ENCODE measurements at regions not wholly inside any gene's neighbourhood (a gene's known extent, or its start where the extent isn't known, plus 50 kb on each side); places are given as distances from the start of the nearest gene placed in this dataset.

DNA sequence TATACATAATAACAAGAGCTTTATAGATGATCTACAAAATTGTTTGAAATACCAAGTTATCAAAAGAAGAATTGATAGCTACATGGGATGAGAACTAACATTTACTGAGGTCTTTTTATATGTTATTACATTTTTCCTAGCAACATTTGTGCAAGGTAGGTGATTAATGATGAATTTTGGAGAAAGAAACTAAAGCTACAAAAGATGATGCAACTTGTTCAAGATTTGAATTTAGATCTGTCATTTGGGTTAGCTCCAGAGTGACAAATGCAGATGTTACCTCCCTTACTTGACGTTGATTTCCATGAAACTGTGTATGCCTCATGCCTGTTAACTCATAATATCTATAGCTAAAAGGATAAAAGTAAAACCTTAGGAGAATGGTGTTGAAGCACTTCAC is 84.5 kb upstream of the EYA4 start:
- Mint-ChIP-seq H3K4me3 (ENCODE audit: low read depth) (no peak overlapping the region), H3K27ac (no peak overlapping the region), H3K9me3 (ENCODE audit: low read depth) (peaks cover 15% of the 10 kb centered on the region), H3K27me3 (peaks cover 33% of the 10 kb centered on the region), H3K4me1 (ENCODE audit: low read depth) (peaks cover 22% of the 10 kb centered on the region), H3K36me3 (ENCODE audit: insufficient read depth) (no peaks in the 10 kb centered on the region)
- DNase-seq (ENCODE audit: low spot score, unreplicated experiment) = no peak
- TF ChIP-seq, protein P1, sequence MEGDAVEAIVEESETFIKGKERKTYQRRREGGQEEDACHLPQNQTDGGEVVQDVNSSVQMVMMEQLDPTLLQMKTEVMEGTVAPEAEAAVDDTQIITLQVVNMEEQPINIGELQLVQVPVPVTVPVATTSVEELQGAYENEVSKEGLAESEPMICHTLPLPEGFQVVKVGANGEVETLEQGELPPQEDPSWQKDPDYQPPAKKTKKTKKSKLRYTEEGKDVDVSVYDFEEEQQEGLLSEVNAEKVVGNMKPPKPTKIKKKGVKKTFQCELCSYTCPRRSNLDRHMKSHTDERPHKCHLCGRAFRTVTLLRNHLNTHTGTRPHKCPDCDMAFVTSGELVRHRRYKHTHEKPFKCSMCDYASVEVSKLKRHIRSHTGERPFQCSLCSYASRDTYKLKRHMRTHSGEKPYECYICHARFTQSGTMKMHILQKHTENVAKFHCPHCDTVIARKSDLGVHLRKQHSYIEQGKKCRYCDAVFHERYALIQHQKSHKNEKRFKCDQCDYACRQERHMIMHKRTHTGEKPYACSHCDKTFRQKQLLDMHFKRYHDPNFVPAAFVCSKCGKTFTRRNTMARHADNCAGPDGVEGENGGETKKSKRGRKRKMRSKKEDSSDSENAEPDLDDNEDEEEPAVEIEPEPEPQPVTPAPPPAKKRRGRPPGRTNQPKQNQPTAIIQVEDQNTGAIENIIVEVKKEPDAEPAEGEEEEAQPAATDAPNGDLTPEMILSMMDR (IDR thresholded peaks at IDR 0.05; ENCODE audit: unreplicated experiment) = no peak

DNA sequence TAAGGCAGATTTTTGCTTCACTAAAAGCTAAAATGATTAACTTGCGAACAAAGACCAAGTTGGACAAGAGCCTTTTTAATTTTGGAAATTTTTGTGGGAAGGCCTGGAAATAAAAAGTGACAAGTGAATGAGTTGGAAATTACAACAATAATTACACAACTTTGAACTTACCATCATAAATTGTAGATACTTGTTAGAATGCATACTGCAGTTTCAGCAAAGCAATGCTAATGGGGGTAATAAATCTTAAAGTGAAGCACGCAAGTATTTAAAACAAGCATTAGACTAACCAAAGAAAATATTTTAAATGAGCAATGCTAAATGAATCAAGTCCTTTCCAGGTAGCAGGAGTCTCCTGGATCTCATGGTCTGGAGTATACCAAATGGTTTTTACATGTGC is 83.2 kb upstream of the EYA4 start:
- Mint-ChIP-seq H3K4me3 (ENCODE audit: low read depth) (no peak overlapping the region), H3K4me1 (ENCODE audit: low read depth) (peaks cover 22% of the 10 kb centered on the region), H3K36me3 (ENCODE audit: insufficient read depth) (no peaks in the 10 kb centered on the region), H3K9me3 (ENCODE audit: low read depth) (peaks cover 3% of the 10 kb centered on the region), H3K27ac (no peak overlapping the region), H3K27me3 (peaks cover 33% of the 10 kb centered on the region)
- TF ChIP-seq, protein P1 (IDR thresholded peaks at IDR 0.05; ENCODE audit: unreplicated experiment) = no peak
- DNase-seq (ENCODE audit: low spot score, unreplicated experiment) = no peak

DNA sequence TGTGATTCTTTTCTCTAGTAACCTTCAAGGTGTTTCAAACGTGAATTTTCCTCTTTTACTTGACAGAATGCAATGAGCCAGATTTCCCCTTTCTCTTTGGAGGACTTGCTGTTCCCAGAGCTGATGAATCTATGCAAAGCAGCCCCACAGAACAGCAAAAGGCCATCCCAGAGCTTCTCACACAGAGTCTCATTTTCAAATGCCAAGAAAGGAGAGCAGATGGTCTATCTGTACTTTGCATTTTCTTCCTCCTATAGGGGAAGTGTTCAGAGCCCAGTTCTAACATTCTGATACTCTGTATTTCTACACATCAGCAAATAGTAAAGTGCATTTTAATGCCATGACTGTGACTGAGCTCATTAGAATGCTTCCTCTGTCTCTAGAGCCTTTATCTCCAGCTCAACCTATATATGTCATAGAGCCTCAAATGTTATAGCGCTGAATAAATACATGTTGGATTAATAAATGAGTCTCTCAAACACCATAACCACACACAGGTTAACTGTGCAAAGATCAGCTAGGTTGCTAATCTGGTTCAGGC is 81.8 kb upstream of the EYA4 start:
- peaks cover 40% of the 10 kb centered on the region for H3K27me3 Mint-ChIP-seq
- peaks cover 22% of the 10 kb centered on the region for H3K4me1 Mint-ChIP-seq (ENCODE audit: low read depth)
- no peak for DNase-seq (ENCODE audit: low spot score, unreplicated experiment)
- TF ChIP-seq, protein P1 (IDR thresholded peaks at IDR 0.05; ENCODE audit: unreplicated experiment) = no peak
- H3K36me3 Mint-ChIP-seq (ENCODE audit: insufficient read depth) = no peaks in the 10 kb centered on the region
- no peak overlapping the region for H3K4me3 Mint-ChIP-seq (ENCODE audit: low read depth)
- no peaks in the 10 kb centered on the region for H3K9me3 Mint-ChIP-seq (ENCODE audit: low read depth)
- H3K27ac Mint-ChIP-seq = no peak overlapping the region

DNA sequence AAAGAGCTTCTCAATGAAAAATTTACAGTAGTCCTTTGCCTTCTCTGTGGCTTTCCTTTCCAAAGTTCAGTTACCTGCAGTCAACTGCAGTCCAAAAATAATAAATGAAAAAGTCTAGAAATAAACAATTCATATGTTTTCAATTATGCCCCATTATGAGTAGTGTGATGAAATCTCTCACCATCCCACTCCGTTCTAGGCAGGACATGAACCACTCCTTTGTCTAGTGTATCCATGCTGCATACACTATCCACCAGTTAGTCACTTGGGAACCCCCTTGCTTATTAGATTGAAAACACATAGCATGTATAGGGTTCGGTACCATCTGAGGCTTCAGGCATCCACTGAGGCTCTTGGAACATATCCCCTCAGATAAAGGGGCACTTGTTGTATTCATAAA is 80.6 kb upstream of the EYA4 start:
- peaks cover 22% of the 10 kb centered on the region for H3K4me1 Mint-ChIP-seq (ENCODE audit: low read depth)
- TF ChIP-seq, protein P1 (IDR thresholded peaks at IDR 0.05; ENCODE audit: unreplicated experiment) = no peak
- H3K9me3 Mint-ChIP-seq (ENCODE audit: low read depth) = no peaks in the 10 kb centered on the region
- no peak for DNase-seq (ENCODE audit: low spot score, unreplicated experiment)
- H3K27ac Mint-ChIP-seq = no peak overlapping the region
- peaks cover 42% of the 10 kb centered on the region for H3K27me3 Mint-ChIP-seq
- H3K36me3 Mint-ChIP-seq (ENCODE audit: insufficient read depth) = no peaks in the 10 kb centered on the region
- no peak overlapping the region for H3K4me3 Mint-ChIP-seq (ENCODE audit: low read depth)

DNA sequence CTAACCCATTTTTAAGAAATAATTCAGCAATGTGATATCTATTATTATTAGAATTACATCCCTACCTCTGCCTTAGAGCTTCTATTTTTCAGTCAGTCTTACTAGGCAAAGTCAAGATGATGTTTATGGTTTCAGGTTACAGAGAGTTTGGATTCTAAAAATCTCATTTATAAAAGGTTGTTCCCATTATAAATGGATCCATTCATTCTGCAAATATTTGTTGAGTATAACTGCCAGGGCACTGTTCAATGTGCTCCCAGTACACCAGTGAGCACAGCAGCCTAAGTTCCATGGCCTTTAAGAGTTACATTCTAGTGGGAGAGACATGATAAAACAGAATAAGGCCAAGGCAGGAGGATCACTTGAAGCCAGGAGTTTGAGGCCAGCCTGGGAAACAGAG is 75.9 kb upstream of the EYA4 start:
- no peak for DNase-seq (ENCODE audit: low spot score, unreplicated experiment)
- TF ChIP-seq, protein P1 (IDR thresholded peaks at IDR 0.05; ENCODE audit: unreplicated experiment) = no peak
- Mint-ChIP-seq H3K36me3 (ENCODE audit: insufficient read depth) (no peaks in the 10 kb centered on the region), H3K27me3 (peaks cover 31% of the 10 kb centered on the region), H3K4me3 (ENCODE audit: low read depth) (no peak overlapping the region), H3K4me1 (ENCODE audit: low read depth) (peaks cover 5% of the 10 kb centered on the region), H3K27ac (no peak overlapping the region), H3K9me3 (ENCODE audit: low read depth) (no peaks in the 10 kb centered on the region)
